ENCODE measurements at regions not wholly inside any gene's neighbourhood (a gene's known extent, or its start where the extent isn't known, plus 50 kb on each side); places are given as distances from the start of the nearest gene placed in this dataset.

GRCh38 chr1:231095595-231095994 is 55.5 kb upstream of the FAM89A start:
- no peak for TF ChIP-seq GATA2 (IDR thresholded peaks at IDR 0.05; ENCODE audit: low read depth, low read length)
- TF ChIP-seq GATA3 (IDR thresholded peaks at IDR 0.05; ENCODE audit: low read depth, low read length) = no peak
